Natural killer cell (primary cell): ENCODE measurements at regions not wholly inside any gene's neighbourhood (a gene's known extent, or its start where the extent isn't known, plus 50 kb on each side); places are given as distances from the start of the nearest gene placed in this dataset.
A peak's percentile ranks its signal among the peaks of the same experiment; 100 is the strongest.
"Not testable (repeated sequence)": the region's sequence is repeated elsewhere in the genome, so short reads cannot be mapped to it uniquely, and the experiment has no call there.

ENCODE experiments used
- ATAC-seq, 3 donors: fragments of 150-1000 bp in 2 of 3; fragments of 200-7000 bp in 1 of 3; cut with Tn5 transposase; 1 replicate in 1 of 3; 2 replicates in 2 of 3; pipeline ENCODE4 v1.10.0; 2021; ENCODE audit warnings: mild to moderate bottlenecking in 2 of 3, moderate library complexity in 2 of 3
- DNase-seq, 2 donors: peaks; one replicate each; pipeline versions ENCODE4 v3.0.0 to v3.0.0-alpha.2; 2013 to 2021; ENCODE audit warnings: mixed read lengths in 1 of 2
- H3K27ac ChIP-seq: one replicate; pipeline ENCODE4 v1.5.1; 2013; ENCODE audit warnings: mild to moderate bottlenecking, low read length
- H3K27me3 ChIP-seq: one replicate; pipeline ENCODE4 v1.6.1; 2013; ENCODE audit warnings: low read length; ENCODE audit not compliant: control insufficient read depth, insufficient read depth
- H3K36me3 ChIP-seq: one replicate; pipeline ENCODE4 v1.6.1; 2013; ENCODE audit warnings: low read length; ENCODE audit not compliant: control insufficient read depth, insufficient read depth
- H3K4me1 ChIP-seq: one replicate; pipeline ENCODE4 v1.6.1; 2013; ENCODE audit warnings: low read length; ENCODE audit not compliant: control insufficient read depth, insufficient read depth
- H3K4me3 ChIP-seq: one replicate; pipeline ENCODE4 v1.5.1; 2013; ENCODE audit warnings: low read length
- H3K9me3 ChIP-seq: one replicate; pipeline ENCODE4 v1.6.1; 2013; ENCODE audit warnings: low read length; ENCODE audit not compliant: control insufficient read depth, insufficient read depth
- H3K27ac Mint-ChIP-seq, 2 donors: one replicate each; pipeline ENCODE4 v1.8.0; 2022; ENCODE audit warnings: mild to moderate bottlenecking in 2 of 2, mixed read lengths in 2 of 2, moderate library complexity in 1 of 2
- H3K27me3 Mint-ChIP-seq, 2 donors: one replicate each; pipeline ENCODE4 v1.8.0; 2022; ENCODE audit warnings: low read depth in 2 of 2, mixed read lengths in 2 of 2
- H3K36me3 Mint-ChIP-seq: one replicate; pipeline ENCODE4 v1.8.0; 2022; ENCODE audit warnings: mixed read lengths
- H3K4me1 Mint-ChIP-seq, 2 donors: one replicate each; pipeline ENCODE4 v1.8.0; 2022; ENCODE audit warnings: mixed read lengths in 2 of 2
- H3K4me3 Mint-ChIP-seq: one replicate; pipeline ENCODE4 v1.8.0; 2022; ENCODE audit warnings: mild to moderate bottlenecking, moderate library complexity, mixed read lengths
- H3K9me3 Mint-ChIP-seq, 2 donors: one replicate each; pipeline ENCODE4 v1.8.0; 2022; ENCODE audit warnings: mixed read lengths in 2 of 2
- WGBS: methylation state at CpG from one replicate; pipeline ENCODE4 v1.1.7; 2013; ENCODE audit warnings: missing lambda C conversion rate; ENCODE audit not compliant: insufficient coverage; 5-methylcytosine and 5-hydroxymethylcytosine counted together
- intact Hi-C: fragments of 100-400 bp; cut with micrococcal nuclease; formaldehyde crosslinking; loops from one replicate; pipeline ENCODE4 v1.14.2; 2022
- TF ChIP-seq, protein P1 (sequence below): fragments of 200-600 bp; IDR thresholded peaks from one replicate; pipeline ENCODE4 v1.8.0; 2022; ENCODE audit warnings: antibody characterized with exemption

DNA sequence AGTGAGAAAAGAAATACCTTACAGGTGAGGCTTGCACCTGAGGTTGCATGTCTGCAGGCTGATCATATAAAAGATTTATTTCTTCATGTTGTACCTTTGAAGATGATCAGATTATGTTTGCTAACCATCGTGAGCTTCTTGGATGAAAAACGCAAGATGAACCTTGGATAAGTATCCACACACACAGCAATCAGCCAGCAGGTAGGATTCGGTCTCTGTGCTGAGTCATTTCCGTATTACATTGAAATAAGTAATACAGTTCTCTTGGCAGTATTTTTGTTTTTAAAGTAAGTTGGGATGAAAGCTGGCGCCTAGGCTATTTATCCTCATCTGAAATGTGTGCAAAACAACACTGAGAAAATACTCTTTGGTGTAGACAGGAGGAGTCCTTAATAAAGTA, 109.0 kb upstream of the PRKCQ start:
- TF ChIP-seq, protein P1, sequence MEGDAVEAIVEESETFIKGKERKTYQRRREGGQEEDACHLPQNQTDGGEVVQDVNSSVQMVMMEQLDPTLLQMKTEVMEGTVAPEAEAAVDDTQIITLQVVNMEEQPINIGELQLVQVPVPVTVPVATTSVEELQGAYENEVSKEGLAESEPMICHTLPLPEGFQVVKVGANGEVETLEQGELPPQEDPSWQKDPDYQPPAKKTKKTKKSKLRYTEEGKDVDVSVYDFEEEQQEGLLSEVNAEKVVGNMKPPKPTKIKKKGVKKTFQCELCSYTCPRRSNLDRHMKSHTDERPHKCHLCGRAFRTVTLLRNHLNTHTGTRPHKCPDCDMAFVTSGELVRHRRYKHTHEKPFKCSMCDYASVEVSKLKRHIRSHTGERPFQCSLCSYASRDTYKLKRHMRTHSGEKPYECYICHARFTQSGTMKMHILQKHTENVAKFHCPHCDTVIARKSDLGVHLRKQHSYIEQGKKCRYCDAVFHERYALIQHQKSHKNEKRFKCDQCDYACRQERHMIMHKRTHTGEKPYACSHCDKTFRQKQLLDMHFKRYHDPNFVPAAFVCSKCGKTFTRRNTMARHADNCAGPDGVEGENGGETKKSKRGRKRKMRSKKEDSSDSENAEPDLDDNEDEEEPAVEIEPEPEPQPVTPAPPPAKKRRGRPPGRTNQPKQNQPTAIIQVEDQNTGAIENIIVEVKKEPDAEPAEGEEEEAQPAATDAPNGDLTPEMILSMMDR, result no peak
- Histone ChIP-seq H3K36me3 (no peaks in the 10 kb centered on the region), H3K4me1 (no peaks in the 10 kb centered on the region), H3K9me3 (no peaks in the 10 kb centered on the region), H3K27me3 (no peaks in the 10 kb centered on the region), H3K27ac (no peak overlapping the region), H3K4me3 (no peak overlapping the region)
- H3K4me1 Mint-ChIP-seq, result no peaks in the 10 kb centered on the region
- no peak overlapping the region for H3K27ac Mint-ChIP-seq
- WGBS, result 45% methylated on average over 5 of the region's 5 CpGs
- no peak overlapping the region for H3K4me3 Mint-ChIP-seq
- intact Hi-C loops, result no loop called here
- DNase-seq (no peak), ATAC-seq (no peak)
- H3K27me3 Mint-ChIP-seq, result peaks cover 11 to 43% of the 10 kb centered on the region in 2 donors
- no peaks in the 10 kb centered on the region for H3K9me3 Mint-ChIP-seq
- no peaks in the 10 kb centered on the region for H3K36me3 Mint-ChIP-seq

DNA sequence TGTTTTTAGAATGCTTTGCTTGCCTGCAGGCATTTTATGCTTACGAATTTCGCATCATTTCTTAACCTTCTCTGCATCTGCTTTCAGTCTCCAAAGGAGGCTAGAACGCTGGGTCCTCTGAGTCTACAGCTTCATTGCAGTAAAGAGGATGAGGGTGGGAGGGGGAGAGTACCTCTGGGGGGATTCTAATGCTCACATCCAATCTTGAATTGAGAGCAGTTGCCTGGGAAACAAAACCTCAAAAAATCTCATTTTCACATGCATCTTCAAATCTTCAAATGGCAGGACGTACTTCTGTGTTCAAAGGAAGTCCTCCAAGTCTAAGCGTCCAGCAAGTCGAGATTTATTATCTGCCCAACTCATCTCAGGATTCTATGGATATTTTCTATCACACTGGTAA, 100.7 kb upstream of the PRKCQ start:
- no peak for DNase-seq
- Mint-ChIP-seq H3K4me1 (peaks cover 4 to 5% of the 10 kb centered on the region in 2 donors), H3K36me3 (no peaks in the 10 kb centered on the region), H3K27me3 (peaks cover 13 to 43% of the 10 kb centered on the region in 2 donors), H3K27ac (no peak overlapping the region), H3K4me3 (no peak overlapping the region), H3K9me3 (no peaks in the 10 kb centered on the region)
- no peaks in the 10 kb centered on the region for H3K9me3 ChIP-seq
- no peak overlapping the region for H3K4me3 ChIP-seq
- 72% methylated on average over 5 of the region's 6 CpGs for WGBS
- peaks cover 4% of the 10 kb centered on the region for H3K27me3 ChIP-seq
- H3K27ac ChIP-seq, result no peak overlapping the region
- TF ChIP-seq, protein P1, result no peak
- no peaks in the 10 kb centered on the region for H3K4me1 ChIP-seq
- ATAC-seq, result no peak
- intact Hi-C loops, result no loop called here
- H3K36me3 ChIP-seq, result no peaks in the 10 kb centered on the region

- Mint-ChIP-seq H3K27me3 (peaks cover 19 to 53% of the 10 kb centered on the region in 2 donors), H3K27ac (no peak overlapping the region), H3K9me3 (no peaks in the 10 kb centered on the region), H3K4me3 (no peak overlapping the region), H3K36me3 (no peaks in the 10 kb centered on the region), H3K4me1 (peaks cover 4 to 5% of the 10 kb centered on the region in 2 donors)
- TF ChIP-seq, protein P1, result no peak
- DNase-seq, result no peak
- Histone ChIP-seq H3K9me3 (no peaks in the 10 kb centered on the region), H3K36me3 (no peaks in the 10 kb centered on the region), H3K27me3 (peaks cover 4% of the 10 kb centered on the region), H3K4me1 (no peaks in the 10 kb centered on the region), H3K27ac (no peak overlapping the region), H3K4me3 (no peak overlapping the region)
- intact Hi-C loops, result loop anchor here (1.0 to 5.0 kb wide), 5 partner anchors 31 to 592 kb away; partner anchors contain the start of genes PFKFB3 and RBM17
- ATAC-seq, result no peak
Measured at GRCh38 chr10:6678956-6679355, 98.9 kb upstream of the PRKCQ start.

DNA sequence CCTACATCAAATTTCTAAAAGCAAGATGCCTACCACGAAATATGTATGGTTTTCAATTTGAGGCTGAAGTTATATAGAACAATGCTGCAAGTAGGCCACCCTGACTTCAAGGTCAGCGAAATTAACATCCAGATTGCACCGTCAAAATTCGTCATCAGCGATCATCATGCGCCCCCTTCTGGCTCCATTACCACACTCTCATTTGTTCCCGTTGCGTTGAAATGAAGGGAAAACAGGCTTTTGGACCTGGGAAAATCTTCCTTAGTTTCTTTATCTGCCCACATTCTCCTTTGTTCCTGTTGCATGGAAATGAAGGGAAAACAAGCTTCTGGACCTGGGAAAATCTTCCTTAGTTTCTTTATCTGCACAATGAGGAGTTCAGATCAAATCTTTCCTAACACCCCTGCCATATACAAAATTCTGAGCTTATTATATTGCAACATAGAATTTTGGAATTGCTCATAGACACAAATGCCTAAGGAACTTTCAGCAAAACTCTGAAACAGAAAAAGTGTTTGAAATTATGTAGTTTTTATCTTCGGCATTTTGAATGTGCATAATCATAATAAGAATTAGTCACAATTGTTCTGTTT, 98.2 kb upstream of the PRKCQ start:
- Mint-ChIP-seq H3K27me3 (peaks cover 19 to 52% of the 10 kb centered on the region in 2 donors), H3K4me1 (peaks cover 4 to 5% of the 10 kb centered on the region in 2 donors), H3K9me3 (no peaks in the 10 kb centered on the region), H3K4me3 (no peak overlapping the region), H3K27ac (no peak overlapping the region), H3K36me3 (no peaks in the 10 kb centered on the region)
- intact Hi-C loops, result loop anchor here (1.0 to 5.0 kb wide), 5 partner anchors 30 to 591 kb away; partner anchors contain the start of genes PFKFB3 and RBM17
- ATAC-seq (peak; percentile 56 to 69 (median 67)), DNase-seq (peak; percentile 44 to 84)
- TF ChIP-seq, protein P1, result peak; percentile 78
- H3K9me3 ChIP-seq, result no peaks in the 10 kb centered on the region
- WGBS, result 15% methylated on average over 8 of the region's 9 CpGs
- no peaks in the 10 kb centered on the region for H3K4me1 ChIP-seq
- H3K27me3 ChIP-seq, result peaks cover 4% of the 10 kb centered on the region
- H3K4me3 ChIP-seq, result no peak overlapping the region
- no peaks in the 10 kb centered on the region for H3K36me3 ChIP-seq
- no peak overlapping the region for H3K27ac ChIP-seq

DNA sequence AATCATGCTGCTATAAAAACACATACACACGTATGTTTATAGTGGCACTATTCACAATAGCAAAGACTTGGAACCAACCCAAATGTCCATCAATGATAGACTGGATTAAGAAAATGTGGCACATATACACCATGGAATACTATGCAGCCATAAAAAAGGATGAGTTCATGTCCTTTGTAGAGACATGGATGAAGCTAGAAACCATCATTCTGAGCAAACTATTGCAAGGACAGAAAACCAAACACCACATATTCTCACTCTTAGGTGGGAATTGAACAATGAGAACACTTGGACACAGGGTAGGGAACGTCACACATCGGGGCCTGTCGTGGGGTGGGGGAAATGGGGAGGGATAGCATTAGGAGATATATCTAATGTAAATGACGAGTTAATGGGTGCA, 97.1 kb upstream of the PRKCQ start:
- H3K4me1 Mint-ChIP-seq, H3K36me3 Mint-ChIP-seq, DNase-seq, H3K9me3 Mint-ChIP-seq, H3K36me3 ChIP-seq, H3K27ac Mint-ChIP-seq, H3K4me3 Mint-ChIP-seq, H3K27ac ChIP-seq, H3K4me1 ChIP-seq, ATAC-seq, H3K9me3 ChIP-seq, H3K4me3 ChIP-seq, H3K27me3 ChIP-seq: not testable (repeated sequence)
- peaks cover 19 to 50% of the 10 kb centered on the region in 2 donors for H3K27me3 Mint-ChIP-seq
- no CpG with 5 or more reads among the region's 5 CpGs for WGBS
- intact Hi-C loops, result loop anchor here (5.0 kb wide), 2 partner anchors 475 to 590 kb away; partner anchors contain the start of genes PFKFB3 and RBM17
